Left lung (tissue), 4 donors: ENCODE measurements at regions not wholly inside any gene's neighbourhood (a gene's known extent, or its start where the extent isn't known, plus 50 kb on each side); places are given as distances from the start of the nearest gene placed in this dataset.
A peak's percentile ranks its signal among the peaks of the same experiment; 100 is the strongest.
"Not testable (repeated sequence)": the region's sequence is repeated elsewhere in the genome, so short reads cannot be mapped to it uniquely, and the experiment has no call there.

Source experiments
- ATAC-seq: fragments of 200-7000 bp; cut with Tn5 transposase; one replicate; pipeline ENCODE4 v1.9.1; 2020; ENCODE audit warnings: moderate library complexity
- DNase-seq, 4 donors: peaks; one replicate each; pipeline ENCODE4 v3.0.0-alpha.2; 2013 to 2020
- H3K27ac ChIP-seq, 2 donors: fragments of 200-600 bp; sonication (generic) in 1 of 2; one replicate each; pipeline versions ENCODE4 v1.5.0 to v1.8.0; 2020 to 2021
- H3K27me3 ChIP-seq, 2 donors: fragments of 200-600 bp; sonication (generic) in 1 of 2; one replicate each; pipeline versions ENCODE4 v1.5.0 to v1.8.0; 2020 to 2021
- H3K36me3 ChIP-seq, 2 donors: fragments of 200-600 bp; sonication (generic) in 1 of 2; one replicate each; pipeline versions ENCODE4 v1.5.0 to v1.8.0; 2020 to 2021
- H3K4me1 ChIP-seq, 2 donors: fragments of 200-600 bp; one replicate each; pipeline ENCODE4 v1.8.0; 2021
- H3K4me3 ChIP-seq, 2 donors: fragments of 200-600 bp; sonication (generic) in 1 of 2; one replicate each; pipeline versions ENCODE4 v1.5.0 to v1.8.0; 2020 to 2021; ENCODE audit warnings: mild to moderate bottlenecking in 1 of 2
- H3K9me3 ChIP-seq, 2 donors: fragments of 200-600 bp; sonication (generic) in 1 of 2; one replicate each; pipeline versions ENCODE4 v1.5.0 to v1.8.0; 2020 to 2021
- intact Hi-C, 2 donors: fragments of 100-400 bp; cut with DNase I; formaldehyde crosslinking; loops; one replicate each; pipeline versions ENCODE4 v1.11.2 to v1.14.2; 2022
- TF ChIP-seq, protein P1 (sequence below), 2 donors: fragments of 200-600 bp; sonication (generic) in 1 of 2; IDR thresholded peaks; one replicate each; pipeline versions ENCODE4 v1.5.0 to v1.8.0; 2021; ENCODE audit warnings: antibody characterized with exemption in 2 of 2
- donor health status: DM: no; HTN: yes; CAD: no.
- donor health status: DM: no; HTN: no; CAD: no.

DNA sequence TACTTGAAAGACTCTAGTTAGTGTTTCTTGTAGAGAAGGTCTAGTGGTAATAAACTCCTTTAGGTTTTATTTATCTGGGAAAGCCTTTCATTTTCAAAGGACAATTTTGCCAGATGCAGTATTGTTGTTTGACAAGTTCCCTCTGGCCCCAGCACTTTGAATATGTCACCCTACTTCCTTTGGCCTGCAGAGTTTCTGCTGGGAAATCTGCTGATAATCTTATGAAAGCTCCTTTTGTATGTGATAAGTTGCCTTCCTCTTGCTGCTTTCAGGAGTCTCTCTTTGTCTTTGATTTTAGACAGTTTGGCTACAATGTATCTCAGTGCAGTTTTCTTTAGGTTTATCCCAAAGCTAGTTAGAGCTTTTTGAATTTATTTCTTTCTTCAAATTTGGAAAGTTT is 106.2 kb upstream of the L3MBTL4 start:
- intact Hi-C loops, result no loop called here

GRCh38 chr18:6521803-6522418 is 107.2 kb upstream of the L3MBTL4 start:
- intact Hi-C loops, result no loop called here
- TF ChIP-seq, protein P1, sequence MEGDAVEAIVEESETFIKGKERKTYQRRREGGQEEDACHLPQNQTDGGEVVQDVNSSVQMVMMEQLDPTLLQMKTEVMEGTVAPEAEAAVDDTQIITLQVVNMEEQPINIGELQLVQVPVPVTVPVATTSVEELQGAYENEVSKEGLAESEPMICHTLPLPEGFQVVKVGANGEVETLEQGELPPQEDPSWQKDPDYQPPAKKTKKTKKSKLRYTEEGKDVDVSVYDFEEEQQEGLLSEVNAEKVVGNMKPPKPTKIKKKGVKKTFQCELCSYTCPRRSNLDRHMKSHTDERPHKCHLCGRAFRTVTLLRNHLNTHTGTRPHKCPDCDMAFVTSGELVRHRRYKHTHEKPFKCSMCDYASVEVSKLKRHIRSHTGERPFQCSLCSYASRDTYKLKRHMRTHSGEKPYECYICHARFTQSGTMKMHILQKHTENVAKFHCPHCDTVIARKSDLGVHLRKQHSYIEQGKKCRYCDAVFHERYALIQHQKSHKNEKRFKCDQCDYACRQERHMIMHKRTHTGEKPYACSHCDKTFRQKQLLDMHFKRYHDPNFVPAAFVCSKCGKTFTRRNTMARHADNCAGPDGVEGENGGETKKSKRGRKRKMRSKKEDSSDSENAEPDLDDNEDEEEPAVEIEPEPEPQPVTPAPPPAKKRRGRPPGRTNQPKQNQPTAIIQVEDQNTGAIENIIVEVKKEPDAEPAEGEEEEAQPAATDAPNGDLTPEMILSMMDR (IDR thresholded peaks at IDR 0.05), result peak; percentile 63 to 79
- H3K4me3 ChIP-seq, result no peak overlapping the region

More for the DNA sequence above, 106.2 kb upstream of the L3MBTL4 start:
- Histone ChIP-seq H3K36me3 (no peaks in the 10 kb centered on the region), H3K9me3 (peaks cover 0 to 4% of the 10 kb centered on the region in 2 donors), H3K4me1 (no peaks in the 10 kb centered on the region), H3K27ac (no peak overlapping the region), H3K4me3 (no peak overlapping the region), H3K27me3 (no peaks in the 10 kb centered on the region)
- DNase-seq, result no peak
- TF ChIP-seq, protein P1 (IDR thresholded peaks at IDR 0.05), result no peak
- ATAC-seq, result no peak

DNA sequence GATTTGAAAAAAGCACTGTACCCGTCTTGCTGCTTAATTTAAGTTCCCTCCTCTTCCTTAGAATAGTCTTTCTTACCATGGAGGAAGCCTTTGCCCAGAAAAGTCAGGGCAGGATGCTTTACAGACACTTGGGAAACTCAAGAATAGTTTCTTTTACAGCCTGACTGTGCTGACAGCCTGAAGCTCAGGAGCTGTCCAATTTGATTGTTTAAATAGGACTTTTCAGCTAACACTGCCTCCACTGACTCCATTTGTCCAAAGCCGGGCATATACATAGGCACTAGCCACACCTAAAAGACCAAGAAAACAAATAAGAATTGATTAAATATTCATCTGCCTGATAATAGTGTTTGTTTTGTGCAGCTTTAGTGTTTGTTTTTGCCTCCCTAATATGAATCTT is 110.9 kb upstream of the L3MBTL4 start:
- TF ChIP-seq, protein P1 (IDR thresholded peaks at IDR 0.05), result no peak
- intact Hi-C loops, result no loop called here
- Histone ChIP-seq H3K27ac (no peak overlapping the region), H3K4me1 (no peaks in the 10 kb centered on the region), H3K9me3 (no peaks in the 10 kb centered on the region), H3K4me3 (no peak overlapping the region), H3K36me3 (no peaks in the 10 kb centered on the region), H3K27me3 (no peaks in the 10 kb centered on the region)
- DNase-seq, result no peak
- ATAC-seq, result no peak

More at GRCh38 chr18:6521803-6522418, 107.2 kb upstream of the L3MBTL4 start:
- no peaks in the 10 kb centered on the region for H3K27me3 ChIP-seq
- ATAC-seq (peak; percentile 75), DNase-seq (no peak)
- no peaks in the 10 kb centered on the region for H3K4me1 ChIP-seq
- no peak overlapping the region for H3K27ac ChIP-seq
- H3K36me3 ChIP-seq, result no peaks in the 10 kb centered on the region
- H3K9me3 ChIP-seq, result no peaks in the 10 kb centered on the region

GRCh38 chr18:6537475-6537874 is 122.8 kb upstream of the L3MBTL4 start:
- no peak overlapping the region for H3K27ac ChIP-seq
- intact Hi-C loops, result no loop called here
- no peaks in the 10 kb centered on the region for H3K4me1 ChIP-seq
- H3K36me3 ChIP-seq, result no peaks in the 10 kb centered on the region
- TF ChIP-seq, protein P1 (IDR thresholded peaks at IDR 0.05), result no peak
- DNase-seq, result no peak
- H3K9me3 ChIP-seq, result no peaks in the 10 kb centered on the region
- no peaks in the 10 kb centered on the region for H3K27me3 ChIP-seq
- ATAC-seq, result no peak
- no peak overlapping the region for H3K4me3 ChIP-seq

DNA sequence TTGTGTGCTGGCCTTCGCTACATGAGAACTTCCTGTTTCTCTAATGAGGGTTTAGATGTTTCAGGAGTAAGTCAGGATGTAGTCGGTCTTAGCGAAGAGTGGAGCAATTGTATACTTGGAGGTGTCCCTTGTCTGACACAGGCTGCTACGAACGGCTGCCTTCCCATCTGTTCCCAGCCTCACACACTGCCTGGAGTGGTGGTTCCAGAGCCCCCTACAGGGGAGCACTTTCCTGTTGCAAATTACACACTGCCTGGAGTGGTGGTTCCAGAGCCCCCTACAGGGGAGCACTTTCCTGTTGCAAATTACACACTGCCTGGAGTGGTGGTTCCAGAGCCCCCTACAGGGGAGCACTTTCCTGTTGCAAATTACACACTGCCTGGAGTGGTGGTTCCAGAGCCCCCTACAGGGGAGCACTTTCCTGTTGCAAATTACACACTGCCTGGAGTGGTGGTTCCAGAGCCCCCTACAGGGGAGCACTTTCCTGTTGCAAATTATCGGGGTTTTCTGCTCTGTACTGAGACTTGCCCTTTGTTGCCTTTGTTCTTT is 126.5 kb upstream of the L3MBTL4 start:
- intact Hi-C loops, result loop anchor here in 1 of 2 donors (5.0 to 10.0 kb wide), 2 partner anchors 184 to 346 kb away; partner anchors contain the start of gene ARHGAP28

More for the DNA sequence above, 126.5 kb upstream of the L3MBTL4 start:
- H3K4me1 ChIP-seq, ATAC-seq, H3K36me3 ChIP-seq, H3K27me3 ChIP-seq, H3K4me3 ChIP-seq, H3K9me3 ChIP-seq, H3K27ac ChIP-seq: not testable (repeated sequence)
- DNase-seq, result peak in 1 of 4 donors; percentile 48
